HEK293T (cell line): ENCODE measurements at regions not wholly inside any gene's neighbourhood (a gene's known extent, or its start where the extent isn't known, plus 50 kb on each side); places are given as distances from the start of the nearest gene placed in this dataset.

Source experiments
- CTCF ChIA-PET: fragments of 350-600 bp; formaldehyde crosslinking; extraction: SDS; loops from one replicate; lab custom pipeline; 2021; ENCODE audit warnings: antibody characterized with exemption, inconsistent platforms; lab: Yijun Ruan, JAX
- POLR2A ChIA-PET: fragments of 350-600 bp; formaldehyde crosslinking; extraction: SDS; loops from one replicate; lab custom pipeline; 2020; ENCODE audit warnings: antibody characterized with exemption, inconsistent platforms; lab: Yijun Ruan, JAX
- DNase-seq: peaks from one replicate; pipeline ENCODE4 v3.0.0; 2012; ENCODE audit warnings: mixed read lengths; ENCODE audit errors: extremely low spot score
- ARNT ChIP-seq: fragments of 450-650 bp; IDR thresholded peaks from 2 replicates; pipeline ENCODE4 v1.6.1; 2017; ENCODE audit warnings: mild to moderate bottlenecking
- BHLHE40 ChIP-seq: fragments of 450-650 bp; IDR thresholded peaks from 2 replicates; pipeline ENCODE4 v1.6.1; 2016; ENCODE audit warnings: mild to moderate bottlenecking, moderate library complexity, borderline replicate concordance
- CTBP1 ChIP-seq: fragments of 450-650 bp; IDR thresholded peaks from 2 replicates; pipeline ENCODE4 v1.6.1; 2016; ENCODE audit warnings: borderline replicate concordance
- ELF4 ChIP-seq: fragments of 450-650 bp; IDR thresholded peaks from 2 replicates; pipeline ENCODE4 v1.6.1; 2017; ENCODE audit warnings: antibody characterized with exemption
- FOXA1 ChIP-seq: fragments of 450-650 bp; IDR thresholded peaks from 2 replicates; pipeline ENCODE4 v1.6.1; 2016; ENCODE audit warnings: mild to moderate bottlenecking
- FOXK2 ChIP-seq: fragments of 450-650 bp; IDR thresholded peaks from 2 replicates; pipeline ENCODE4 v1.6.1; 2016; ENCODE audit warnings: mild to moderate bottlenecking
- FOXM1 ChIP-seq: fragments of 450-650 bp; IDR thresholded peaks from 2 replicates; pipeline ENCODE4 v1.6.1; 2017; ENCODE audit warnings: mild to moderate bottlenecking, borderline replicate concordance
- HDGF ChIP-seq: fragments of 450-650 bp; IDR thresholded peaks from 2 replicates; pipeline ENCODE4 v1.6.1; 2017; ENCODE audit warnings: antibody characterized with exemption, borderline replicate concordance
- L3MBTL2 ChIP-seq: fragments of 450-650 bp; conservative IDR thresholded peaks from 2 replicates; pipeline ENCODE4 v1.6.1; 2016; ENCODE audit warnings: mild to moderate bottlenecking
- LEF1 ChIP-seq: fragments of 450-650 bp; IDR thresholded peaks from 2 replicates; pipeline ENCODE4 v1.6.1; 2017; ENCODE audit warnings: mild to moderate bottlenecking, borderline replicate concordance
- NFRKB ChIP-seq: fragments of 450-650 bp; IDR thresholded peaks from 2 replicates; pipeline ENCODE4 v1.6.1; 2016; ENCODE audit warnings: mild to moderate bottlenecking, moderate library complexity
- PKNOX1 ChIP-seq: fragments of 450-650 bp; IDR thresholded peaks from 2 replicates; pipeline ENCODE4 v1.6.1; 2016
- SP1 ChIP-seq: fragments of 450-650 bp; IDR thresholded peaks from 2 replicates; pipeline ENCODE4 v1.6.1; 2017
- SUZ12 ChIP-seq: fragments of 450-650 bp; IDR thresholded peaks from 2 replicates; pipeline ENCODE4 v1.6.1; 2016; ENCODE audit warnings: mild to moderate bottlenecking
- TARDBP ChIP-seq: fragments of 450-650 bp; IDR thresholded peaks from 2 replicates; pipeline ENCODE4 v1.6.1; 2016
- ZNF384 ChIP-seq: fragments of 450-650 bp; IDR thresholded peaks from 2 replicates; pipeline ENCODE4 v1.6.1; 2016

GRCh38 chr6:156659822-156660198 is 117.4 kb upstream of the ARID1B start:
- no peak for TF ChIP-seq PKNOX1
- no peak for TF ChIP-seq TARDBP
- no peak for TF ChIP-seq SP1
- TF ChIP-seq SUZ12 = no peak
- TF ChIP-seq FOXA1 = no peak
- TF ChIP-seq BHLHE40 = no peak
- no peak for TF ChIP-seq ELF4
- no peak for TF ChIP-seq FOXM1
- TF ChIP-seq ARNT = no peak
- TF ChIP-seq HDGF = no peak
- no peak for TF ChIP-seq ZNF384
- TF ChIP-seq LEF1 = no peak
- TF ChIP-seq L3MBTL2 = no peak
- ChIA-PET POLR2A (no interaction called here), CTCF (no interaction called here)
- no peak for DNase-seq

GRCh38 chr6:156658966-156659821 is 118.0 kb upstream of the ARID1B start:
- ChIA-PET CTCF (interaction anchor here (0.6 kb wide), 1 partner anchor 57 kb away, joined by 3 read pairs; no protein-coding TSS in a partner anchor), POLR2A (no interaction called here)
- no peak for DNase-seq
- TF ChIP-seq SUZ12 (no peak), TARDBP (no peak), NFRKB (no peak), LEF1 (no peak), HDGF (no peak), ZNF384 (no peak), FOXM1 (no peak), SP1 (no peak), ELF4 (no peak), ARNT (no peak), CTBP1 (no peak), PKNOX1 (no peak), FOXA1 (no peak), BHLHE40 (no peak), FOXK2 (no peak), L3MBTL2 (no peak)

GRCh38 chr6:156658186-156658965 is 118.8 kb upstream of the ARID1B start:
- TF ChIP-seq ZNF384 (no peak), PKNOX1 (no peak), HDGF (no peak), L3MBTL2 (no peak), SUZ12 (no peak), ELF4 (no peak), BHLHE40 (no peak), LEF1 (no peak), FOXA1 (no peak), FOXK2 (no peak), SP1 (no peak), FOXM1 (no peak), CTBP1 (no peak), ARNT (no peak), NFRKB (no peak), TARDBP (no peak)
- CTCF ChIA-PET = interaction anchor here (0.6 to 0.7 kb wide), 2 partner anchors 40 to 56 kb away, joined by 3 read pairs; no protein-coding TSS in a partner anchor
- DNase-seq = no peak
- POLR2A ChIA-PET = no interaction called here

DNA sequence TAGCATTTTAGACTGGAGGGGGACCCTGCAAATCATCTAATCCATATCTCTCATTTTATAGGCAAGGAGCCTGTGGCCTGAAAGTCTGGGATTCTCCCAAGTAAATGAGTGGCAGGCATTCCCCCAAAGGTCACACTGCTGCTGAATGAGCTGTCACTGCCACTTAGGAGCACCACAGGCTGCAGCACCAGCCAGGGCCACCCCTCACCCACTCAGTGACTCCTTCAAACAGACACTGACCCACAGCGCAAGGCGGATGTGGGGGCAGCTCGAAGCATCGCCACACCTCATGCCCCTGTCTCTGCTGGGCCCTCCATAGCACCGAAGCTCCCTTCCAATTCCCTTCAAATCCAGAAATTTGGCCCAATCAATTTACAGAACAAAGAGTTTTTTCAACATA is 119.9 kb upstream of the ARID1B start:
- no peak for DNase-seq
- TF ChIP-seq NFRKB (no peak), ZNF384 (no peak)
- POLR2A ChIA-PET = no interaction called here
- CTCF ChIA-PET = interaction anchor here (0.7 kb wide), 1 partner anchor 210 kb away, joined by 3 read pairs; no protein-coding TSS in a partner anchor

DNA sequence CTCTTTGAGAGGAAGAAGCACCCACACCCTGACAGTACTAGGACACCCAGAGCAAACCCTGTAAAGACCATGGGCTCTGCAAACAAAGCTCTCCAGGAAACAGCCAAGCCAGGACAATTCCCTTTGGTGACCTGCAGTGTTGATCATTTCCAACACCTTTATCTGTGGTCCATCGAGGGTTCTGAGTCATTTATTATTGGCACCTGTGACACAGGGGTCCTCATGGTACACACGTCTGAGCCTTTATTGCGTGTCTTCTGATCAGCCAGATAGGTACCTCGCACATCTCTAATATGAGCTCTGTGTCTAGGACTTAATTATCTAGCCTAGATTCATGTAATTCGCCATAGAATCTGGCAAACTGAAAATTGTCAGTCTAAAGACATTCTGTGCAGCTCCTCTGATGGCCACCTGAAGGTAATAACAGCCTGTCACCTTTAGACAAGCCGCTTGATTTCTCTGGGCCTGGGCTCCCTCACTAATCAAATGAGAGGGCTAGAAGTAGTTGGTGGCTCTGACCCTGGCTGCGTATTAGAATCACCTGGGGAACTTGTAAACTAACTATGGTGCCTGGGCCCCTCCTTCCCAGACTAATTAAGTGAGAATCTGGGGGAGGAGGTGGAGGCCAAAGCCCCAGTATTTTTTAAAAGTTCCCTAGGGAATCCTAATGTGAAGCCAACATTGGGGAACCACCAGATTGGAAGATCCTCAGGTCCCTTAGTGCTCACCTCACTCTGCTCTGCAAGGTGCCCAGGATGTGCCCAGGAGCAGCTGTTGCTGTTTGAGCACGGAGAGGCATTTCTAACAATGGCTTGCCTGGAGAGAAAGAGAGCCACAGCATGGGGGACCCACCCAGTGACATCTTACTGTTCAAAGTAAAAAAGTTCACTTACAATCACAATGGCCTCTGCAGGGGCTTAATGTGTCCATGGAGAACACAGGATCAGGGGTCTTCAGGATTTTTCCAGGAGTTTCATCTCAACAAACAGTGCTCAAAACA is 122.0 kb upstream of the ARID1B start:
- ChIA-PET POLR2A (no interaction called here), CTCF (interaction anchor here (0.5 to 1.0 kb wide), 2 partner anchors 18 to 27 kb away, joined by 3 read pairs; no protein-coding TSS in a partner anchor)
- DNase-seq = no peak
- TF ChIP-seq ARNT = no peak
